Loucy (cell line): ENCODE measurements at regions not wholly inside any gene's neighbourhood (a gene's known extent, or its start where the extent isn't known, plus 50 kb on each side); places are given as distances from the start of the nearest gene placed in this dataset.

Source experiments
- H2AFZ ChIP-seq: fragments of 200-600 bp; sonication (generic); 2 replicates; pipeline ENCODE4 v1.6.0; 2016; ENCODE audit warnings: antibody characterized with exemption, mild to moderate bottlenecking, low read length, moderate library complexity
- H3F3A ChIP-seq: fragments of 200-600 bp; 2 replicates; pipeline ENCODE4 v1.6.0; 2016; ENCODE audit warnings: antibody characterized with exemption, low read depth, mild to moderate bottlenecking
- H3K27me3 ChIP-seq: fragments of 200-600 bp; sonication (generic); 2 replicates; pipeline ENCODE4 v1.6.1; 2014; ENCODE audit warnings: low read length, mild to moderate bottlenecking; ENCODE audit not compliant: insufficient read depth, poor library complexity, severe bottlenecking
- H3K36me3 ChIP-seq: fragments of 200-600 bp; sonication (generic); 2 replicates; pipeline ENCODE4 v1.6.1; 2016; ENCODE audit warnings: low read length; ENCODE audit not compliant: insufficient read depth
- H3K4me1 ChIP-seq: fragments of 200-600 bp; sonication (generic); 2 replicates; pipeline ENCODE4 v1.5.1; 2014; ENCODE audit warnings: low read length, mild to moderate bottlenecking; ENCODE audit not compliant: insufficient read depth, poor library complexity, severe bottlenecking
- H3K4me2 ChIP-seq: fragments of 200-600 bp; sonication (generic); 2 replicates; pipeline ENCODE4 v1.6.0; 2014; ENCODE audit warnings: antibody characterized with exemption, low read length, low read depth, mild to moderate bottlenecking; ENCODE audit not compliant: poor library complexity, severe bottlenecking
- H3K4me3 ChIP-seq: fragments of 200-600 bp; sonication (generic); 2 replicates; pipeline ENCODE4 v1.5.1; 2014; ENCODE audit warnings: low read length, mild to moderate bottlenecking, mixed read lengths; ENCODE audit not compliant: poor library complexity, severe bottlenecking
- H3K79me2 ChIP-seq: fragments of 200-600 bp; sonication (generic); 2 replicates; pipeline ENCODE4 v1.6.1; 2014; ENCODE audit warnings: low read length; ENCODE audit not compliant: insufficient read depth
- H3K9ac ChIP-seq: fragments of 200-600 bp; sonication (generic); 2 replicates; pipeline ENCODE4 v1.6.0; 2014; ENCODE audit warnings: mild to moderate bottlenecking, low read depth, low read length, moderate library complexity; ENCODE audit not compliant: poor library complexity, severe bottlenecking
- H3K9me2 ChIP-seq: fragments of 200-600 bp; sonication (generic); replicated peaks from 2 replicates; pipeline ENCODE4 v1.6.1; 2016; ENCODE audit warnings: low read depth, low read length, mixed read lengths
- H3K9me3 ChIP-seq: fragments of 200-600 bp; sonication (generic); 2 replicates; pipeline ENCODE4 v1.6.1; 2014; ENCODE audit warnings: mild to moderate bottlenecking, antibody characterized with exemption, low read length, low read depth; ENCODE audit not compliant: insufficient read depth
- H4K20me1 ChIP-seq: fragments of 200-600 bp; sonication (generic); 2 replicates; pipeline ENCODE4 v1.6.0; 2014; ENCODE audit warnings: antibody characterized with exemption, low read length, mild to moderate bottlenecking; ENCODE audit not compliant: insufficient read depth, poor library complexity, severe bottlenecking
- EZH2phosphoT487 ChIP-seq: fragments of 200-600 bp; IDR thresholded peaks from 2 replicates; pipeline ENCODE4 v1.6.1; 2018; ENCODE audit warnings: antibody characterized with exemption, mild to moderate bottlenecking, moderate library complexity, borderline replicate concordance
- TF ChIP-seq, protein P1 (sequence below): fragments of 200-600 bp; sonication (generic); conservative IDR thresholded peaks from 2 replicates; pipeline ENCODE4 v1.5.1; 2014; ENCODE audit warnings: mild to moderate bottlenecking, antibody characterized with exemption, low read length

DNA sequence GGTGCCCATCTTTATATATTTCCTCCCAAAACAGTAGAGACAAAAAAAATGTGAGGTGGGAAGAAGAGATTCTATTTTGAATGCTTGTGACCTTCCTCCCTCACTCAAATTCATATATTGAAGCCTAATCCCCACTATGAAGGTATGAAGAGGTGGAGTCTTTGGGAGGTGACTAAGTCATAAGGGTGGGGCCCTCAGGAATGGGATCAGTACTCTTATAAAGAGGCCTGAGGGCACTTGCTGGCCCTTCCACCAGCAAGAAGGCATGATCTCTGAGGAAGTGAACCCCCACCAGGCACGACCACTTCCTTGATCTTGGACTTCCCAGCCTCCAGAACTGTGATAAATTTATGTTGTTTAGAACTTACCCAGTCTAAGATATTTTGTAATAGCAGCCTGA is 517.2 kb upstream of the CNTNAP2 start:
- H3K36me3 ChIP-seq: no peaks in the 10 kb centered on the region
- no peaks in the 10 kb centered on the region for H3K9me2 ChIP-seq
- H3K79me2 ChIP-seq: no peaks in the 10 kb centered on the region
- no peak overlapping the region for H2AFZ ChIP-seq
- H3K9ac ChIP-seq: no peak overlapping the region
- no peaks in the 10 kb centered on the region for H4K20me1 ChIP-seq
- TF ChIP-seq, protein P1, sequence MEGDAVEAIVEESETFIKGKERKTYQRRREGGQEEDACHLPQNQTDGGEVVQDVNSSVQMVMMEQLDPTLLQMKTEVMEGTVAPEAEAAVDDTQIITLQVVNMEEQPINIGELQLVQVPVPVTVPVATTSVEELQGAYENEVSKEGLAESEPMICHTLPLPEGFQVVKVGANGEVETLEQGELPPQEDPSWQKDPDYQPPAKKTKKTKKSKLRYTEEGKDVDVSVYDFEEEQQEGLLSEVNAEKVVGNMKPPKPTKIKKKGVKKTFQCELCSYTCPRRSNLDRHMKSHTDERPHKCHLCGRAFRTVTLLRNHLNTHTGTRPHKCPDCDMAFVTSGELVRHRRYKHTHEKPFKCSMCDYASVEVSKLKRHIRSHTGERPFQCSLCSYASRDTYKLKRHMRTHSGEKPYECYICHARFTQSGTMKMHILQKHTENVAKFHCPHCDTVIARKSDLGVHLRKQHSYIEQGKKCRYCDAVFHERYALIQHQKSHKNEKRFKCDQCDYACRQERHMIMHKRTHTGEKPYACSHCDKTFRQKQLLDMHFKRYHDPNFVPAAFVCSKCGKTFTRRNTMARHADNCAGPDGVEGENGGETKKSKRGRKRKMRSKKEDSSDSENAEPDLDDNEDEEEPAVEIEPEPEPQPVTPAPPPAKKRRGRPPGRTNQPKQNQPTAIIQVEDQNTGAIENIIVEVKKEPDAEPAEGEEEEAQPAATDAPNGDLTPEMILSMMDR: no peak
- no peak for TF ChIP-seq EZH2phosphoT487
- H3K27me3 ChIP-seq: no peaks in the 10 kb centered on the region
- no peaks in the 10 kb centered on the region for H3K9me3 ChIP-seq
- no peak overlapping the region for H3K4me3 ChIP-seq
- H3F3A ChIP-seq: no peaks in the 10 kb centered on the region
- no peak overlapping the region for H3K4me2 ChIP-seq
- H3K4me1 ChIP-seq: no peaks in the 10 kb centered on the region

GRCh38 chr7:145584401-145584800 is 532.2 kb upstream of the CNTNAP2 start:
- Histone ChIP-seq H3K9ac (no peak overlapping the region), H3K79me2 (no peaks in the 10 kb centered on the region), H2AFZ (no peak overlapping the region), H3K4me3 (no peak overlapping the region), H3F3A (no peaks in the 10 kb centered on the region), H3K4me1 (no peaks in the 10 kb centered on the region), H3K9me3 (no peaks in the 10 kb centered on the region), H3K27me3 (no peaks in the 10 kb centered on the region), H3K4me2 (no peak overlapping the region), H3K36me3 (no peaks in the 10 kb centered on the region), H3K9me2 (no peaks in the 10 kb centered on the region), H4K20me1 (no peaks in the 10 kb centered on the region)
- TF ChIP-seq, protein P1: no peak

DNA sequence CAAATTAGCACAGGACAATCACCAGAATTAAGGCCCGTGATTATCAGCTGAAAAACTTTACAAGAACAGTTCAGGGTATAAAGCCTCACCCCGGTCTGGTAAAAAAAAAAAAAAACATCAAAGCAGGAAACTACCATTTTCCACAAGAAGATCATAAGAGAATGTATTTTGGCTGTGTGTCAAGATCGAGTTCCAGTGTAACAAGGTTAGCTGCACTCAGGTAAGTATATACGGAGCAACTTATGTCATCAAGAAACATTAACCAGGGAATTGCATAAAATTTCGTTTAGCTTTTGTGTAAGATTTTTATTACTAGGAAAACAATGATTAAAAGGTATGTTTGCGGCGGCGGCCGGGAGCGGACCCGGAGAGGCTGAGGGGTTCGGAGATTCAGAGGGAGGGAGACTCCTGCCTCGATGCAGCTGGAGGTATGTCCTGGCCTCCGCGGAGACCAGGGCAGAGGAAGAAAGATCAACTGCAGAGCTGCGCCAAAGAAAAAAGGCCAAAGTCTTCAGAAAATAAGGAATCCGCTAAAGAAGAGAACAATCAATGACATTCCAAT is 533.8 kb upstream of the CNTNAP2 start:
- H3K9ac ChIP-seq: no peak overlapping the region
- H3F3A ChIP-seq: no peaks in the 10 kb centered on the region
- no peak overlapping the region for H3K4me3 ChIP-seq
- no peaks in the 10 kb centered on the region for H3K36me3 ChIP-seq
- TF ChIP-seq EZH2phosphoT487: no peak
- TF ChIP-seq, protein P1: no peak
- no peaks in the 10 kb centered on the region for H3K9me2 ChIP-seq
- H3K79me2 ChIP-seq: no peaks in the 10 kb centered on the region
- no peak overlapping the region for H3K4me2 ChIP-seq
- no peaks in the 10 kb centered on the region for H3K27me3 ChIP-seq
- H3K9me3 ChIP-seq: no peaks in the 10 kb centered on the region
- H2AFZ ChIP-seq: no peak overlapping the region
- H3K4me1 ChIP-seq: no peaks in the 10 kb centered on the region
- H4K20me1 ChIP-seq: no peaks in the 10 kb centered on the region
